Activated B cell treated with CpG ODN at 0.5 μM for 24 hours (primary cell): ENCODE measurements at regions not wholly inside any gene's neighbourhood (a gene's known extent, or its start where the extent isn't known, plus 50 kb on each side); places are given as distances from the start of the nearest gene placed in this dataset.
"Not testable (repeated sequence)": the region's sequence is repeated elsewhere in the genome, so short reads cannot be mapped to it uniquely, and the experiment has no call there.

Source experiments
- ATAC-seq: fragments of 200-7000 bp; cut with Tn5 transposase; one replicate; pipeline ENCODE4 v1.10.0; 2021; ENCODE audit warnings: low read depth, mild to moderate bottlenecking, moderate library complexity
- CTCF ChIA-PET: fragments of 350-600 bp; sonication (Branson Sonifier 250); formaldehyde crosslinking; loops from one replicate; lab custom pipeline; 2021; ENCODE audit warnings: antibody characterized with exemption; lab: Charles Lee
- POLR2A ChIA-PET: fragments of 350-600 bp; sonication (Branson Sonifier 250); formaldehyde crosslinking; loops from one replicate; lab custom pipeline; 2021; ENCODE audit warnings: antibody characterized with exemption; lab: Charles Lee
- DNase-seq: peaks from one replicate; pipeline ENCODE4 v3.0.0; 2022
- H3K27ac Mint-ChIP-seq: one replicate; pipeline ENCODE4 v1.8.0; 2020; ENCODE audit warnings: mixed read lengths
- H3K27me3 Mint-ChIP-seq: one replicate; pipeline ENCODE4 v1.8.0; 2021; ENCODE audit warnings: mixed read lengths
- H3K36me3 Mint-ChIP-seq: one replicate; pipeline ENCODE4 v1.8.0; 2021; ENCODE audit warnings: low read depth, mixed read lengths
- H3K4me1 Mint-ChIP-seq: one replicate; pipeline ENCODE4 v1.8.0; 2021; ENCODE audit warnings: mixed read lengths
- H3K4me3 Mint-ChIP-seq: one replicate; pipeline ENCODE4 v1.8.0; 2020; ENCODE audit warnings: mild to moderate bottlenecking, mixed read lengths
- H3K9me3 Mint-ChIP-seq: one replicate; pipeline ENCODE4 v1.8.0; 2020; ENCODE audit warnings: mixed read lengths
- CTCF ChIP-seq: fragments of 200-600 bp; IDR thresholded peaks from one replicate; pipeline ENCODE4 v1.8.0; 2022; ENCODE audit warnings: antibody characterized with exemption, mild to moderate bottlenecking
- intact Hi-C: fragments of 100-400 bp; cut with micrococcal nuclease; formaldehyde crosslinking; loops from one replicate; pipeline ENCODE4 v1.15.1; 2024

DNA sequence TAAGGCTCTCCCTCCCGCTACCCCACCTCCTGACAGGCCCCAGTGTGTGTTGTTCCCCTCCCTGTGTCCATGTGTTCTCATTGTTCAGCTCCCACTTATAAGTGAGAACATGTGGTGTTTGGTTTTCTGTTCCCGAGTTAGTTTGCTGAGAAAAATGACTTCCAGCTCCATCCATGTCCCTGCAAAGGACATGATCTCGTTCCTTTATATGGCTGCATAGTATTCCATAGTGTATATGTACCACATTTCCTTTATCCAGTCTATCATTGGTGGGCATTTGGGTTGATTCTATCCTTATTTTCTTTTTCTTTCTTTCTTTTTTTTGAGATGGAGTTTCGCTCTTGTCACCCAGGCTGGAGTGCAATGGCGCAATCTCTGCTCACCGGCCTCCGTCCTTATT, 57.8 kb upstream of the RASSF3 start:
- H3K4me1 Mint-ChIP-seq, H3K36me3 Mint-ChIP-seq, DNase-seq, POLR2A ChIA-PET, intact Hi-C loops, H3K27ac Mint-ChIP-seq, ATAC-seq, H3K27me3 Mint-ChIP-seq, H3K9me3 Mint-ChIP-seq, H3K4me3 Mint-ChIP-seq: not testable (repeated sequence)
- CTCF ChIA-PET = interaction anchor here (1.0 kb wide), 1 partner anchor 146 kb away, joined by 5 read pairs; no protein-coding TSS in a partner anchor

- POLR2A ChIA-PET, H3K4me1 Mint-ChIP-seq, H3K9me3 Mint-ChIP-seq, ATAC-seq, H3K27ac Mint-ChIP-seq, CTCF ChIA-PET, DNase-seq, H3K27me3 Mint-ChIP-seq, H3K4me3 Mint-ChIP-seq, intact Hi-C loops, H3K36me3 Mint-ChIP-seq: not testable (repeated sequence)
These were observed 56.6 kb upstream of the RASSF3 start for GRCh38 chr12:64553689-64554088.

- intact Hi-C loops = no loop called here
- no peak overlapping the region for H3K27ac Mint-ChIP-seq
- no peaks in the 10 kb centered on the region for H3K9me3 Mint-ChIP-seq
- TF ChIP-seq CTCF = no peak
- ChIA-PET POLR2A (interaction anchor here (0.6 kb wide), 1 partner anchor 132 kb away, joined by 6 read pairs; no protein-coding TSS in a partner anchor), CTCF (interaction anchor here (1.9 kb wide), 1 partner anchor 142 kb away, joined by 5 read pairs; no protein-coding TSS in a partner anchor)
- no peak for DNase-seq
- H3K4me3 Mint-ChIP-seq = no peak overlapping the region
- no peaks in the 10 kb centered on the region for H3K36me3 Mint-ChIP-seq
- ATAC-seq = no peak
- no peaks in the 10 kb centered on the region for H3K4me1 Mint-ChIP-seq
- H3K27me3 Mint-ChIP-seq = no peaks in the 10 kb centered on the region
These were observed 54.1 kb upstream of the RASSF3 start for GRCh38 chr12:64556231-64556630.

GRCh38 chr12:64558754-64559153, 51.5 kb upstream of the RASSF3 start:
- DNase-seq = no peak
- TF ChIP-seq CTCF = no peak
- Mint-ChIP-seq H3K27ac (no peak overlapping the region), H3K9me3 (no peaks in the 10 kb centered on the region), H3K4me1 (no peaks in the 10 kb centered on the region), H3K4me3 (no peak overlapping the region), H3K36me3 (no peaks in the 10 kb centered on the region), H3K27me3 (no peaks in the 10 kb centered on the region)
- intact Hi-C loops = no loop called here
- CTCF ChIA-PET = interaction anchor here (1.4 kb wide), 1 partner anchor 9 kb away, joined by 3 read pairs; no protein-coding TSS in a partner anchor
- ATAC-seq = no peak
- POLR2A ChIA-PET = no interaction called here

DNA sequence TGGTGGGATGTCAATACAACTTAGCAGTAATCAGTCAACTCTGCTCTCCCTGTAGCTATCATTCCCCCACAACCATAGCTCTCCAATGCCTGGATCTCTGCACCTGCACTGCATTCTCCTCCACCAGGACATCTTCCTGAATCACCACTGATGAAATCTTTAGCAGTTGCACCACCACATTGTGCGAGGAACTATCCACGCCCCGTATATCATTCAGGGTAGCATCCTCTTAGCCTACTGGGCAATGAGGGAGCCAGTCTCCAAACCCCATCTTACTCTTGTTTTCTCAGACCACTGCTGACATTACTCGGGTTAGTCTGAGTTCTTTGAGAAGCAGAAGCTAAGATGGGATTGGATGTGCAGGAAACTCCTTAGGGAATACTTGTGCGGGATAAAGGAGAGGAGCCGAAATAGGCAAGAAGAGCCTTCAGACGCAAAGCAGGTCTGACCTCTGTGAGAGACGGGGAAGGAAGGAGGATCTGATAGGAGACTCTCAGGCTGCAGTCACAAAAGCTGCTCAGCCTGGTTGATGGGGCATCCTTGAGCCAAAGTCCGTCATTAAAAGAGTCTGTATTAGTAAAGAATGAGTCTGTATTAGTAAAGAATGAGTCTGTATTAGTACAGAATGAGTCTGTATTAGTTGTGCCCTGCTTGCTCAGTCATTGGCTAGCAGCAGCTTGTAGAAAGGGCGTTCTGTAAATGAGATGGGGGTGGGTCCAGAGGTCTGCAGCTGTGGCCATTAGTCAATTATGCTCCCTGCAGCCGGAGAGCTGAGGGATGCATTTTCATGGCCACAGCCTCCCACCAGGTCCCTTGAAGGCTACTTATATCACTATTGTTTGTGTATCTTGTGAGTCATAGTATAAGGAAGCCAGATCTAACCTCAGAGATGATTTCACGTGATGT, 49.6 kb upstream of the RASSF3 start:
- no peak overlapping the region for H3K4me3 Mint-ChIP-seq
- no peaks in the 10 kb centered on the region for H3K9me3 Mint-ChIP-seq
- H3K27ac Mint-ChIP-seq = no peak overlapping the region

More for the DNA sequence above, 49.6 kb upstream of the RASSF3 start:
- Mint-ChIP-seq H3K36me3 (no peaks in the 10 kb centered on the region), H3K27me3 (no peaks in the 10 kb centered on the region), H3K4me1 (no peaks in the 10 kb centered on the region)
- ChIA-PET CTCF (interaction anchor here (1.4 to 3.6 kb wide), 2 partner anchors 11 to 137 kb away, joined by 3 to 10 read pairs; no protein-coding TSS in a partner anchor), POLR2A (interaction anchor here (1.1 kb wide), 1 partner anchor 49 kb away, joined by 3 read pairs; no protein-coding TSS in a partner anchor)
- no peak for TF ChIP-seq CTCF
- ATAC-seq = no peak
- DNase-seq = no peak
- intact Hi-C loops = no loop called here
